HepG2 (cell line): ENCODE measurements at regions not wholly inside any gene's neighbourhood (a gene's known extent, or its start where the extent isn't known, plus 50 kb on each side); places are given as distances from the start of the nearest gene placed in this dataset.
A peak's percentile ranks its signal among the peaks of the same experiment; 100 is the strongest.

ENCODE experiments used
- CEBPG ChIP-seq: IDR thresholded peaks from 2 replicates; pipeline ENCODE4 v1.6.1; 2016
- E2F1 ChIP-seq: sonication (generic); formaldehyde crosslinking; IDR thresholded peaks from 2 replicates; pipeline ENCODE4 v1.5.0; 2020; ENCODE audit warnings: missing genetic modification reagents
- FOXO1 ChIP-seq: sonication (generic); formaldehyde crosslinking; IDR thresholded peaks from 2 replicates; pipeline ENCODE4 v1.4.0; 2020; ENCODE audit warnings: missing genetic modification reagents
- LRRFIP1 ChIP-seq: sonication (generic); formaldehyde crosslinking; conservative IDR thresholded peaks from 2 replicates; pipeline ENCODE4 v1.4.0; 2020; ENCODE audit warnings: missing genetic modification reagents
- PRPF4 ChIP-seq: fragments of 200-400 bp; formaldehyde crosslinking; IDR thresholded peaks from 2 replicates; pipeline ENCODE4 v1.6.1; 2016; ENCODE audit warnings: low read length, low read depth; ENCODE audit not compliant: poor library complexity, severe bottlenecking
- RAD21 ChIP-seq: fragments of 450-650 bp; formaldehyde crosslinking; IDR thresholded peaks from 2 replicates; pipeline ENCODE4 v1.5.0; 2020; ENCODE audit warnings: mild to moderate bottlenecking
- SNAPC4 ChIP-seq: sonication (generic); formaldehyde crosslinking; IDR thresholded peaks from 2 replicates; pipeline ENCODE4 v1.4.0; 2020; ENCODE audit warnings: mild to moderate bottlenecking, missing genetic modification reagents
- THAP9 ChIP-seq: sonication (generic); formaldehyde crosslinking; IDR thresholded peaks from 2 replicates; pipeline ENCODE4; 2020; ENCODE audit warnings: missing genetic modification reagents, mild to moderate bottlenecking, borderline replicate concordance
- TSC22D2 ChIP-seq: sonication (generic); formaldehyde crosslinking; IDR thresholded peaks from 2 replicates; pipeline ENCODE4 v1.5.1; 2020; ENCODE audit warnings: missing genetic modification reagents, mild to moderate bottlenecking, borderline replicate concordance
- ZC3H13 ChIP-seq: sonication (generic); formaldehyde crosslinking; IDR thresholded peaks from 2 replicates; pipeline ENCODE4 v1.8.1; 2023; ENCODE audit warnings: mild to moderate bottlenecking, missing genetic modification reagents, moderate library complexity

- no peak for TF ChIP-seq SNAPC4 (CRISPR knock-in tag)
- TF ChIP-seq LRRFIP1, result no peak
- TF ChIP-seq THAP9 (CRISPR knock-in tag), result peak; percentile 23; the same call in 1 of the 2 replicates
- peak; percentile 98 for TF ChIP-seq FOXO1
- TF ChIP-seq CEBPG (CRISPR knock-in tag), result peak; percentile 86
- no peak for TF ChIP-seq ZC3H13 (CRISPR knock-in tag)
- no peak for TF ChIP-seq PRPF4
- no peak for TF ChIP-seq TSC22D2 (CRISPR knock-in tag)
- TF ChIP-seq RAD21, result no peak
- TF ChIP-seq E2F1 (CRISPR knock-in tag), result no peak
Measured at GRCh38 chr12:115088995-115089841, 405.2 kb upstream of the TBX3 start (continued).
